Neuronal stem cell (in vitro differentiated cells): ENCODE measurements at regions not wholly inside any gene's neighbourhood (a gene's known extent, or its start where the extent isn't known, plus 50 kb on each side); places are given as distances from the start of the nearest gene placed in this dataset.

Source experiments
- DNase-seq: peaks from one replicate; pipeline ENCODE4 v3.0.0-alpha.2; 2013; ENCODE audit warnings: low spot score
- H2AFZ ChIP-seq: one replicate; pipeline ENCODE4 v1.6.1; 2013; ENCODE audit warnings: mild to moderate bottlenecking, low read length, inconsistent platforms
- H2AK5ac ChIP-seq: 2 replicates; pipeline ENCODE4 v1.6.1; 2013; ENCODE audit warnings: low read depth, mild to moderate bottlenecking, inconsistent platforms, low read length, moderate library complexity, mixed read lengths
- H2BK120ac ChIP-seq: 2 replicates; pipeline ENCODE4 v1.6.1; 2013; ENCODE audit warnings: low read depth, mild to moderate bottlenecking, inconsistent platforms, low read length, moderate library complexity, mixed read lengths
- H2BK12ac ChIP-seq: one replicate; pipeline ENCODE4 v1.6.1; 2013; ENCODE audit warnings: low read length, inconsistent platforms
- H2BK15ac ChIP-seq: 2 replicates; pipeline ENCODE4 v1.6.1; 2013; ENCODE audit warnings: mild to moderate bottlenecking, low read length, inconsistent platforms, mixed read lengths
- H2BK5ac ChIP-seq: one replicate; pipeline ENCODE4 v1.6.1; 2013; ENCODE audit warnings: inconsistent platforms, mild to moderate bottlenecking, low read length, moderate library complexity
- H3K14ac ChIP-seq: one replicate; pipeline ENCODE4 v1.6.1; 2013; ENCODE audit warnings: low read length, inconsistent platforms
- H3K18ac ChIP-seq: 2 replicates; pipeline ENCODE4 v1.6.1; 2013; ENCODE audit warnings: low read length, inconsistent platforms
- H3K23ac ChIP-seq: 2 replicates; pipeline ENCODE4 v1.6.1; 2013; ENCODE audit warnings: low read depth, mild to moderate bottlenecking, mixed read lengths, low read length, inconsistent platforms; ENCODE audit not compliant: poor library complexity
- H3K27ac ChIP-seq: replicated peaks from 3 replicates; pipeline ENCODE4 v1.5.1; 2013; ENCODE audit warnings: low read length, inconsistent platforms
- H3K27me3 ChIP-seq, 3 experiments: 2 replicates each; pipeline ENCODE4 v1.6.1; 2013; ENCODE audit warnings: low read length in 3 of 3, mild to moderate bottlenecking in 2 of 3, inconsistent platforms in 1 of 3, low read depth in 1 of 3, mixed read lengths in 1 of 3, moderate library complexity in 1 of 3; ENCODE audit not compliant: control insufficient read depth in 3 of 3, insufficient read depth in 3 of 3
- H3K36me3 ChIP-seq, 2 donors: replicated peaks in 1 of 2; 2 replicates each; pipeline ENCODE4 v1.6.1; 2013; ENCODE audit warnings: low read length in 2 of 2; ENCODE audit not compliant: control insufficient read depth in 2 of 2, insufficient read depth in 2 of 2
- H3K4ac ChIP-seq: 2 replicates; pipeline ENCODE4 v1.6.1; 2013; ENCODE audit warnings: inconsistent platforms, mild to moderate bottlenecking, low read length, moderate library complexity
- H3K4me1 ChIP-seq, 2 donors: 1 replicate in 1 of 2; 2 replicates in 1 of 2; pipeline ENCODE4 v1.6.1; 2013; ENCODE audit warnings: low read length in 2 of 2, low read depth in 1 of 2; ENCODE audit not compliant: control insufficient read depth in 2 of 2, insufficient read depth in 1 of 2
- H3K4me2 ChIP-seq: one replicate; pipeline ENCODE4 v1.6.1; 2013; ENCODE audit warnings: mild to moderate bottlenecking, low read length, inconsistent platforms; ENCODE audit not compliant: insufficient read depth, poor library complexity, severe bottlenecking
- H3K4me3 ChIP-seq, 2 donors: 2 replicates each; pipeline ENCODE4 v1.5.1; 2013; ENCODE audit warnings: low read length in 2 of 2, mild to moderate bottlenecking in 2 of 2, inconsistent platforms in 1 of 2, moderate library complexity in 1 of 2
- H3K79me1 ChIP-seq: one replicate; pipeline ENCODE4 v1.6.1; 2013; ENCODE audit warnings: low read depth, mild to moderate bottlenecking, inconsistent platforms, low read length, moderate library complexity
- H3K9ac ChIP-seq: one replicate; pipeline ENCODE4 v1.6.1; 2013; ENCODE audit warnings: mild to moderate bottlenecking, low read depth, low read length, inconsistent platforms; ENCODE audit not compliant: poor library complexity
- H3K9me3 ChIP-seq, 2 donors: replicated peaks in 1 of 2; 2 replicates each; pipeline versions ENCODE3 to v1.6.1; 2013; ENCODE audit warnings: low read length in 2 of 2, mild to moderate bottlenecking in 2 of 2, inconsistent platforms in 1 of 2, low read depth in 1 of 2, mixed read lengths in 1 of 2, moderate library complexity in 1 of 2; ENCODE audit not compliant: control insufficient read depth in 2 of 2, insufficient read depth in 1 of 2
- H4K8ac ChIP-seq: one replicate; pipeline ENCODE4 v1.6.1; 2013; ENCODE audit warnings: low read depth, mild to moderate bottlenecking, inconsistent platforms, low read length, moderate library complexity
- H4K91ac ChIP-seq: one replicate; pipeline ENCODE4 v1.6.1; 2013; ENCODE audit warnings: low read length, low read depth, mild to moderate bottlenecking, inconsistent platforms; ENCODE audit not compliant: poor library complexity
- WGBS, 2 donors: extraction: QIAGEN DNeasy Blood & Tissue Kit; methylation state at CpG; one replicate each; pipeline ENCODE4 v1.1.7; 2013; ENCODE audit warnings: missing lambda C conversion rate in 2 of 2, mixed read lengths in 1 of 2; ENCODE audit not compliant: insufficient read length in 2 of 2, insufficient replicate concordance in 1 of 2; ENCODE audit errors: extremely low coverage in 2 of 2; 5-methylcytosine and 5-hydroxymethylcytosine counted together

DNA sequence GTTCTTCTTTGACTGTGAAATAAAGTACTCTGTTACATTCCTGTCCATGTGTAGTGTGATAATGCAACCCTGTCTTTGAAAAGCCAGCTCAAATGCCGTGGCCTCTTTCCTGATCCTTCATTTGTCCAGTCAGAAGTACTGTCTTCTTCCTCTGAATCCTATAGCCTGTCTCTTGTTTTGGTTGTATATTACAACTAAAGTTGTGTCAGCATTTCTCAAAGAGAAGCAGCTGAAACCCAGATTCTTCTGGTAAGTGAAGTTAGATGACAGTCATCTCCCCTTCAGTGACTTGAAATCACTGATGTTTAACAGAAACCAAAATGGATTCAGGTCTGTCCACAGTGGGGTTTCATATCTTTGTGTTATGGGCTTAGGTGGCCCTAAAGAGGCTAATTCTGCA is 196.2 kb downstream of the PCSK1 start:
- Histone ChIP-seq H3K23ac (no peak overlapping the region), H3K9me3 (no peaks in the 10 kb centered on the region), H2AK5ac (no peak overlapping the region), H2BK12ac (no peak overlapping the region), H3K27me3 (no peaks in the 10 kb centered on the region), H2BK120ac (no peak overlapping the region), H2AFZ (peak overlapping the region; percentile 9), H3K4ac (no peak overlapping the region), H3K79me1 (no peaks in the 10 kb centered on the region), H3K18ac (no peak overlapping the region), H3K4me3 (no peak overlapping the region), H3K4me1 (no peaks in the 10 kb centered on the region), H3K4me2 (no peak overlapping the region), H2BK5ac (no peak overlapping the region), H3K9ac (no peak overlapping the region), H3K14ac (no peak overlapping the region), H4K91ac (no peak overlapping the region), H3K27ac (no peak overlapping the region), H3K36me3 (no peaks in the 10 kb centered on the region), H4K8ac (no peak overlapping the region), H2BK15ac (no peak overlapping the region)
- no peak for DNase-seq
- no CpG with 5 or more reads among the region's 1 CpG for WGBS, 2 donors

DNA sequence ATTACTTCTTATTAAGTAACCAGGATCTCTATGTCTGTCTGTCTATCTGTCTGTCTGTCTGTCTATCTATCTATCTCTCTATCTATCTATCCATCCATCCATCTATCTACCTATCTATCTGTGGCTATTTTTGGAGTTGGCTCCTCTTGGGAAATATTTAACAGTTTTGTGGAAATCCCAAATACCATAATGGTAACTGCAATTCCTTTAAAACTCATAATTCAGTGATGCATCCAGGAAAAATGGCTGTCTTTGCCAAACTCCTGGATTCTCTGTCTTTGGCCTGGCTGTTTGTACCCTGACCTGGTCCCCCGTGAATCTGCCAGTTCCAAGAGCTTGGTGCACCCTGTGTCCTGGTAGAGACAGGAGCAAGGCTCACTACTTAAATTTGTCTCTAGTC is 197.0 kb downstream of the PCSK1 start:
- no peak overlapping the region for H3K27ac ChIP-seq

DNA sequence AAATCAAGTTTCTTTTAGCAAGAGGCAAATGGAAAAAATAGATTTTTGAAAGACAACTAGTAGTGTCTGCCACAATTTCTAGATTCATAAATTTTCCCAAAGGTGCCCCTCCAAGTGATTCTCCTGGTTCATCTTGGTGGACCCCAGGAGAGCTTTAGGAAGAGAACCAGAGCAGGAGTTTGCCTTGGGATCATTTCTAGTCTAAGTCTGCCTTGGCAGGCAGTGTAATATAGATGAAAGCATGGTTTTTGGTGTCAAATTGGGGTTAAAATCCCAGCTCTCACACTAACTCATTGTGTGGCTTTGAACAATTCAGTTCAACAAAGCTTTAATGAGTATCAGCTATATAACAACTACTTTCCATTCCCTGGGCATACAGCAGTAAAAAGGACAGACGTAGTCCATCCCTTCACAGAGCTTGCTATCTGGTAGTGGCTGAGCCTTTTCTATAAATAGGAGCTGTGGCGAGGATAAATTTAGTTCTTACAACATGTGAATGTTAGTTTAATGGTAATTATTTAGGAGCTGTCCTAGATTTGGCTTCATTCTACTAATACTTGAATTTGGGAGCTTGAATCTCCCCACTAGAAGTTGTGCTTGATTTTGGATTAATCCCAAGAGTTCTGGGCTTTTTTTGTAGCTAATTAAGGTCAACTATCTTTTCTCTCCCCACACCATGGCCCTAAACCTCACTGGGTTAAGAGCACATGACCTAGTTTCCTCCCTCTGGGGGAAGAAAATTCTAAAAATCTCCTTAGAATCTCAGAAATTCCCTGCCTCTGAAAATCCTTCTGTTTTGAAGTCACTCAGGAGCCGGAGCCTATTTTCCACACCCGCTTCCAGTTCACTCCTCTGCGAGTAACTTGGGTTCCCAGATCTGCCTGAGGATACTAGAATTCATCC is 197.8 kb downstream of the PCSK1 start:
- Histone ChIP-seq H2BK120ac (no peak overlapping the region), H3K9me3 (no peaks in the 10 kb centered on the region), H3K14ac (no peak overlapping the region), H3K18ac (no peak overlapping the region), H2AK5ac (no peak overlapping the region), H2BK5ac (no peak overlapping the region), H3K27me3 (no peaks in the 10 kb centered on the region), H3K4me3 (no peak overlapping the region), H3K23ac (no peak overlapping the region), H3K4me1 (no peaks in the 10 kb centered on the region), H2BK15ac (no peak overlapping the region), H3K4ac (no peak overlapping the region), H4K91ac (no peak overlapping the region), H3K79me1 (no peaks in the 10 kb centered on the region), H3K4me2 (no peak overlapping the region), H2AFZ (peak overlapping the region; percentile 35), H3K36me3 (no peaks in the 10 kb centered on the region), H2BK12ac (no peak overlapping the region), H3K9ac (no peak overlapping the region), H3K27ac (no peak overlapping the region), H4K8ac (no peak overlapping the region)
- DNase-seq = no peak
- no CpG with 5 or more reads among the region's 5 CpGs for WGBS, 2 donors

More for the DNA sequence above, 197.0 kb downstream of the PCSK1 start:
- Histone ChIP-seq H3K18ac (no peak overlapping the region), H3K9ac (no peak overlapping the region), H2BK12ac (no peak overlapping the region), H3K79me1 (no peaks in the 10 kb centered on the region), H3K14ac (no peak overlapping the region), H3K4me3 (no peak overlapping the region), H2BK15ac (no peak overlapping the region), H3K4me2 (no peak overlapping the region), H2AK5ac (no peak overlapping the region), H2BK5ac (no peak overlapping the region), H3K36me3 (no peaks in the 10 kb centered on the region), H3K4ac (no peak overlapping the region), H2BK120ac (no peak overlapping the region), H3K4me1 (no peaks in the 10 kb centered on the region), H3K23ac (no peak overlapping the region), H2AFZ (no peak overlapping the region), H4K91ac (no peak overlapping the region), H3K9me3 (no peaks in the 10 kb centered on the region), H3K27me3 (no peaks in the 10 kb centered on the region), H4K8ac (no peak overlapping the region)
- no peak for DNase-seq
- WGBS, 2 donors = no CpG with 5 or more reads among the region's 1 CpG

DNA sequence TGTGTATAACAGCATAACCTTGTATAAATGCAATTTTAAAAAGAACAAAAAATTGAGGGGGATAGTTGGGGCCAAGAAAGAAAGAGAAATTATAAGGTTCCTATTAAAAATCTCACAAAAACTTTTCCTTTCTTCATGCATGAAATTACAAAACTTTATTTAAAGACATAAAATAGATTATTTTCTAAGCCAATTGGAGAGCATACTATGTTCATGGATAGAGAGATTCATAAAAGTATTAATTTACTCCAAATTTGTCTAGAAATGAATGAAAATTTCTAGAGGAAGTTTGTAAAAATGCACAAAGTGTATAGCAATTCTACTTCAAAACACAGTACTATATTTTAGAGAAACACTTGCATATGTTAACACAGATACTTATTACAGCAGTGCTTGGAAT is 200.4 kb downstream of the PCSK1 start:
- Histone ChIP-seq H3K79me1 (no peaks in the 10 kb centered on the region), H3K9me3 (no peaks in the 10 kb centered on the region), H2BK12ac (no peak overlapping the region), H3K23ac (no peak overlapping the region), H3K27ac (no peak overlapping the region), H4K91ac (no peak overlapping the region), H3K4ac (no peak overlapping the region), H3K4me3 (no peak overlapping the region), H2BK15ac (no peak overlapping the region), H4K8ac (no peak overlapping the region), H3K14ac (no peak overlapping the region), H2AFZ (no peak overlapping the region), H2BK120ac (no peak overlapping the region), H3K36me3 (no peaks in the 10 kb centered on the region), H2AK5ac (no peak overlapping the region), H3K27me3 (no peaks in the 10 kb centered on the region), H3K18ac (no peak overlapping the region), H3K9ac (no peak overlapping the region), H2BK5ac (no peak overlapping the region), H3K4me1 (peaks cover 2 to 11% of the 10 kb centered on the region in 2 donors), H3K4me2 (no peak overlapping the region)
- DNase-seq = no peak
